ENCODE measurements at regions not wholly inside any gene's neighbourhood (a gene's known extent, or its start where the extent isn't known, plus 50 kb on each side); places are given as distances from the start of the nearest gene placed in this dataset.

- no peak for DNase-seq (ENCODE audit: low spot score)
Measured at GRCh38 chr6:106771822-106772221, 142.4 kb downstream of the QRSL1 start.

DNA sequence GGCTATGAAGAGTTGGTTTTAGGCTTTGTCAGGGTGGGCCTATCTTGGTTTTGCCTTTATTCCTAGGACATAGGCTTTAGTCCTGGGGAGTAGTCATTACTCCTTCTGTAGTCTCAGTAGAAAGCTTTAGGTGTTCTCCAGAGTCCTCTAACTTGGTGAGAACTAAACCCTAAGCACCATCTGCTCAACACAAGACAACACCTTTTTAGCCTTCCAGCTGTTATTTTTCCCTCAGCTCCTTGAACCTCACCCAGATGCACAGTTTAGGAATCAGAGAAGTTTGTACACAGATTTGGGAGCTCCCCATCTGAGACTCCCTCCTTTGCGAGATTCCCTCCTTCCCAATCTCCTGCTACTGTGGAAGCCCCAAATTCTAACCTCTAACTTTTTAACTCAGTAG, 141.3 kb downstream of the QRSL1 start:
- no peak for DNase-seq (ENCODE audit: low spot score)

- DNase-seq (ENCODE audit: low spot score): no peak
Measured at GRCh38 chr6:106770081-106770480, 140.7 kb downstream of the QRSL1 start.

DNA sequence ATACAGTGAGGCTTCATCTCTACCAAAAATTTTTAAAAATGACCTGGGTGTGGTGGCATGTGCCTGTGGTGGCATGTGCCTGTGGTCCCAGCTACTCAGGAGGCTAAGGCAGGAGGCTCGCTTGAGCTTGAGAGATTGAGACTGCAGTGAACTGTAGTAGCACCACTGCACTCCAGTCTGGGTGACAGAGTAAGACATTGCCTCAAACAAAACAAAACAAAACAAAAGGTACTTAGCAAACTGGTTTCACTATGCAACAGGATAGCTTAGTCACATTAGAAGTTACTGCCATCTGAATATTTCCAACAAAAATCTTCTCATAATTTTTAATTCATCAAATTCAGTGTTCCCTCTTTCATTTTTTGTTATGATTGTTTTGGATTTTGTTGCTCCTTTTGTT, 137.9 kb downstream of the QRSL1 start:
- no peak for DNase-seq (ENCODE audit: low spot score)

- no peak for DNase-seq (ENCODE audit: low spot score)
Measured at GRCh38 chr6:106766201-106766600, 136.8 kb downstream of the QRSL1 start.

GRCh38 chr6:106765496-106765895, 136.1 kb downstream of the QRSL1 start:
- no peak for DNase-seq (ENCODE audit: low spot score)

GRCh38 chr6:106764353-106764980, 135.1 kb downstream of the QRSL1 start:
- DNase-seq (ENCODE audit: low spot score): no peak

GRCh38 chr6:106763361-106763760, 134.0 kb downstream of the QRSL1 start:
- DNase-seq (ENCODE audit: low spot score): no peak

DNA sequence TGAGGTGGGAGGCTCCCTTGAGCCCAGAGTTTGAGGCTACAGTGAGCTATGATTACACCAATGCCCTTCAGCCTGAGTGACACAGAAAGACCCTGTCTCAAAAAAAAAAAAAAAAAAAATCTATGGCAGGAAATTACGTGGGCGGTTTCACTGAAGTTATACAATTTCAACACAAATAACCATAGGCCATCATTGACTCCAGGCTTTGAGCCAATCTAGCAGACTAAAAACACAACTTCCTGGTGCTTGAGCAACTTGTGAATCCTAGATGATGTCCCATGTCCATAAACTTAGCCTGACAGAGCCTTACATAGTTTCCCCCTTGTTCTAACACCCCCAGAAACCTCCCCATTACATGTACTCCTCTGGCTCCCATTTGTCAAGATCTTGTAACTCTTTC, 131.8 kb downstream of the QRSL1 start:
- no peak for DNase-seq (ENCODE audit: low spot score)

DNA sequence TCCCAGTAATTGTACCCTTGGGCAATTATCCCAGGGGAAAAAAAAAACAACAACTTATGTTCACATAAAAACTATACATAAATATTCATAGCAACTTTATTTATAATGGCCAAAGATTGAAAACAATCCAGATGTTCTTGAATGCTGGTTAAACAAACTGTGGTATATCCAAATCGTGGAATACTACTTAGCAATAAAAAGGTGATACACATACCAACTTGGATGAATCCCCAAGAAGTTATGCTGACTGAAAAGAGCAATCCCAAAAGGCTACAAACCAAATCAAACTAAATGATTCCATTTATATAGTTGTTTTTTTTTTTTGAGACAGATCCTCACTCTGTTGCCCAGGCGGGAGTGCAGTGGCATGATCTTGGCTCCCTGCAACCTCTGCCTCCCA, 129.7 kb downstream of the QRSL1 start:
- DNase-seq (ENCODE audit: low spot score): no peak

GRCh38 chr6:106757722-106758467, 128.5 kb downstream of the QRSL1 start:
- DNase-seq (ENCODE audit: low spot score): no peak

- DNase-seq (ENCODE audit: low spot score): no peak
Measured at GRCh38 chr6:106757267-106757666, 127.9 kb downstream of the QRSL1 start.

DNA sequence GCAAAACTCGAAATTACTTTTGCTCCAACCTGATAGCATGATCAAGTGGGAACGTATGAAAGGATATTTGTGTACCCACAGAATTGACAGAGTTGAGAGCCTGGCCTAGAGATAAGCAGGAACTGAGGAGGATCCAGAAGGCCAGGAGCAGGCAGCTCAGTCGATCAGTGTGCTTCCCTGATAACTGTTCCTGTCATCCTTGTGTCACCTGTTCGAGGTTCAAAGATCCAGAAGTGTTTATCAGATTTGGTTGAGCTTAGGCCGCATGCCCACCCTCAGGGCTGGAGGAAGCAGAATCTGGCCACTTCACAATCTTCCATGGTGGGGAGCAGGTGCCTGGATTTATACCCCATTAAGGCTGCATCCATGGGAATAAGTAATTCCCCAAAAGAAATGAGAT, 124.8 kb downstream of the QRSL1 start:
- DNase-seq (ENCODE audit: low spot score): no peak

GRCh38 chr6:106752641-106753040, 123.3 kb downstream of the QRSL1 start:
- no peak for DNase-seq (ENCODE audit: low spot score)

GRCh38 chr6:106751501-106752252, 122.3 kb downstream of the QRSL1 start:
- no peak for DNase-seq (ENCODE audit: low spot score)

DNA sequence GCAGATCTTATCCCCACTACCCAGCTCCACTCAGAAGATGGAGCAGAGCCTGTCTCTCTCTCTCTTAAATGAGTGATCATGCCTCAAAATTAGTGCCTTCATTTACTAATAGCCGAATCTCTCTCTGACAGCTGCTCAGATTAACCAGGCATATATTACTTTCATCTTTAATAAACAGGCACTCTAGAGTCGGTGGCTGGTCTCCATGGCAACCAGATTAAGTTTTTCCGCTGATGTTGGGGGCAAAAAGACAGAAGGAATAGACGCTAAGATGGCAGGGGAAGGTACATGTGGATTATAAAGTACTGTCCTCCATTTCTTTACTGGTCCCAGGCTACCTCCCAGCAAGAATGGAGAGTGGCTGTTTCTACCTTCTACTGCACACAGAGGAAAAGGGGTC, 121.6 kb downstream of the QRSL1 start:
- no peak for DNase-seq (ENCODE audit: low spot score)

- DNase-seq (ENCODE audit: low spot score): no peak
Measured at GRCh38 chr6:106750142-106750918, 121.0 kb downstream of the QRSL1 start.

- no peak for DNase-seq (ENCODE audit: low spot score)
Measured at GRCh38 chr6:106749609-106750008, 120.2 kb downstream of the QRSL1 start.

DNA sequence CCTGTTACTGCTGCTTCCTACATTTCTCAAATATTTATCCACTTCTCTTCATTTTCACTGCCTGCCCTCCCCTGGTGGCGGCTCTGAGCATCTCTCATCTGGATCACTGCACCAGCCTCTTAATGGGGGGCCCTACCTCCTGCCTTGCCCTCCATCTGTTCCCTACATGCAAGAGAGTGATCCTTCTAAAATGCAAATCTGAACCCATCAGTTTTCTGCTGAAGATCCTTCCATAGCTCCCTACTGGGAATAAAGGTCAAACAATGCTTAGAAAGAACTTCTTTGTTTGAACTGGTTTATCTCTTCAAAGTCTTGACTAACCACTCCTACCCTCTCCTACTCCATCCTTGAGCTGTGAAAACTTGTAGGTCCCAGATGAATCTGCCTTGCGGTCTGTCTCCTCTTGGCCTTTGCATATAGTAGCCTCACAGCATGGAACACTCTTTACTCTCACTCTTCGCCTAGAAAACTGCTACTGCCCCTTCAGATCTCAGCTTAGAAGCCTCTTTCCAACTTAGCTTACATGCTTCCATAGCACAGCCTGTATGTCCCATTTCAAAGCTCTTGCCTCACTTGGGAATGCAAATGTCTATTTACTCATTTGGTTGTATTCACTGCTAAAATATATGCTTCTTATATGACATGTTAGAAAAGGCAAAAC, 119.3 kb downstream of the QRSL1 start:
- peak; percentile 53 for DNase-seq (ENCODE audit: low spot score)

GRCh38 chr6:106747139-106747538, 117.8 kb downstream of the QRSL1 start:
- no peak for DNase-seq (ENCODE audit: low spot score)

GRCh38 chr6:106746652-106747051, 117.3 kb downstream of the QRSL1 start:
- no peak for DNase-seq (ENCODE audit: low spot score)
